Liver (tissue), 7 donors: ENCODE measurements at regions not wholly inside any gene's neighbourhood (a gene's known extent, or its start where the extent isn't known, plus 50 kb on each side); places are given as distances from the start of the nearest gene placed in this dataset.

Experiments used
- DNase-seq: peaks from one replicate; pipeline ENCODE4 v3.0.0-alpha.2; 2017; ENCODE audit warnings: low spot score
- H3K27ac ChIP-seq, 2 donors: one replicate each; pipeline ENCODE4 v1.7.0; 2013; ENCODE audit warnings: inconsistent platforms in 2 of 2, low read length in 2 of 2, control low read depth in 1 of 2, low read depth in 1 of 2, mild to moderate bottlenecking in 1 of 2
- H3K27me3 ChIP-seq, 4 donors: one replicate each; pipeline versions ENCODE4 v1.6.1 to v1.7.0; 2013; ENCODE audit warnings: low read length in 3 of 4, inconsistent platforms in 1 of 4, mild to moderate bottlenecking in 1 of 4, moderate library complexity in 1 of 4; ENCODE audit not compliant: control insufficient read depth in 4 of 4, insufficient read depth in 4 of 4
- H3K36me3 ChIP-seq, 4 donors: one replicate each; pipeline versions ENCODE4 v1.6.1 to v1.7.0; 2013; ENCODE audit warnings: low read length in 3 of 4, mild to moderate bottlenecking in 3 of 4, low read depth in 1 of 4, moderate library complexity in 1 of 4; ENCODE audit not compliant: control insufficient read depth in 4 of 4, insufficient read depth in 3 of 4
- H3K4me1 ChIP-seq, 4 donors: one replicate each; pipeline versions ENCODE4 v1.6.1 to v1.7.0; 2013; ENCODE audit warnings: low read length in 3 of 4, mild to moderate bottlenecking in 3 of 4, moderate library complexity in 1 of 4; ENCODE audit not compliant: control insufficient read depth in 4 of 4, insufficient read depth in 4 of 4
- H3K4me3 ChIP-seq, 3 donors: one replicate each; pipeline versions ENCODE4 v1.6.1 to v1.7.0; 2013; ENCODE audit warnings: low read length in 3 of 3, control low read depth in 1 of 3, low read depth in 1 of 3, mild to moderate bottlenecking in 1 of 3
- H3K9ac ChIP-seq, 2 donors: one replicate each; pipeline ENCODE4 v1.7.0; 2013; ENCODE audit warnings: low read length in 2 of 2, mild to moderate bottlenecking in 2 of 2, moderate library complexity in 2 of 2, control low read depth in 1 of 2, low read depth in 1 of 2
- H3K9me3 ChIP-seq, 4 donors: one replicate each; pipeline versions ENCODE4 v1.6.1 to v1.7.0; 2013; ENCODE audit warnings: low read length in 3 of 4; ENCODE audit not compliant: control insufficient read depth in 4 of 4
- EGR1 ChIP-seq, 2 donors: IDR thresholded peaks; 2 replicates each; pipeline ENCODE4 v1.6.1; 2016 to 2018; ENCODE audit warnings: antibody characterized with exemption in 2 of 2, low read depth in 2 of 2
- FOXA1 ChIP-seq: IDR thresholded peaks from 2 replicates; pipeline ENCODE4 v1.6.1; 2016; ENCODE audit warnings: antibody characterized with exemption
- GABPA ChIP-seq, 2 donors: IDR thresholded peaks in 1 of 2; conservative IDR thresholded peaks in 1 of 2; 2 replicates each; pipeline ENCODE4 v1.6.1; 2016; ENCODE audit warnings: antibody characterized with exemption in 2 of 2, mild to moderate bottlenecking in 1 of 2, moderate library complexity in 1 of 2
- NR2F2 ChIP-seq: IDR thresholded peaks from 2 replicates; pipeline ENCODE4 v1.6.1; 2016; ENCODE audit warnings: antibody characterized with exemption
- RAD21 ChIP-seq, 2 donors: IDR thresholded peaks; 2 replicates each; pipeline ENCODE4 v1.6.1; 2016; ENCODE audit warnings: antibody characterized with exemption in 2 of 2, mild to moderate bottlenecking in 2 of 2
- REST ChIP-seq: IDR thresholded peaks from 2 replicates; pipeline ENCODE4 v1.6.1; 2016; ENCODE audit warnings: antibody characterized with exemption, mild to moderate bottlenecking
- RXRA ChIP-seq, 2 donors: IDR thresholded peaks; 2 replicates each; pipeline ENCODE4 v1.6.1; 2017 to 2018; ENCODE audit warnings: antibody characterized with exemption in 2 of 2, mild to moderate bottlenecking in 1 of 2
- SP1 ChIP-seq: IDR thresholded peaks from 2 replicates; pipeline ENCODE4 v1.6.1; 2018; ENCODE audit warnings: antibody characterized with exemption, mild to moderate bottlenecking
- TAF1 ChIP-seq: conservative IDR thresholded peaks from 2 replicates; pipeline ENCODE4 v1.6.1; 2016; ENCODE audit warnings: antibody characterized with exemption, mild to moderate bottlenecking
- YY1 ChIP-seq: IDR thresholded peaks from 2 replicates; pipeline ENCODE4 v1.6.1; 2016; ENCODE audit warnings: antibody characterized with exemption, mild to moderate bottlenecking
- ZBTB33 ChIP-seq: IDR thresholded peaks from 2 replicates; pipeline ENCODE4 v1.6.1; 2016; ENCODE audit warnings: antibody characterized with exemption
- WGBS: extraction: QIAGEN DNeasy Blood & Tissue Kit; methylation state at CpG from one replicate; pipeline ENCODE4 v1.1.7; 2013; 5-methylcytosine and 5-hydroxymethylcytosine counted together
- donor health status: healthy.
- donor health status: healthy.
- donor health status: healthy.
- donor health status: healthy.

- Histone ChIP-seq H3K9ac (no peak overlapping the region), H3K4me3 (no peak overlapping the region), H3K27ac (no peak overlapping the region), H3K27me3 (peaks cover 0 to 8% (median 0%) of the 10 kb centered on the region in 4 donors), H3K4me1 (no peaks in the 10 kb centered on the region), H3K9me3 (no peaks in the 10 kb centered on the region), H3K36me3 (no peaks in the 10 kb centered on the region)
- no peak for TF ChIP-seq RXRA (IDR thresholded peaks at IDR 0.05)
- TF ChIP-seq TAF1: no peak
- no peak for DNase-seq
- WGBS: 77% methylated on average over 8 of the region's 8 CpGs
Observed at GRCh38 chr2:240216167-240216566, 75.7 kb upstream of the OTOS start.

GRCh38 chr2:240217431-240218301 lies 77.2 kb upstream of the OTOS start:
- 87% methylated on average over 20 of the region's 20 CpGs for WGBS
- Histone ChIP-seq H3K27me3 (peaks cover 0 to 8% (median 0%) of the 10 kb centered on the region in 4 donors), H3K9ac (no peak overlapping the region), H3K27ac (no peak overlapping the region), H3K36me3 (no peaks in the 10 kb centered on the region), H3K4me1 (no peaks in the 10 kb centered on the region), H3K9me3 (no peaks in the 10 kb centered on the region), H3K4me3 (no peak overlapping the region)
- DNase-seq: no peak
- no peak for TF ChIP-seq RAD21 (IDR thresholded peaks at IDR 0.05)
- no peak for TF ChIP-seq TAF1
- no peak for TF ChIP-seq RXRA (IDR thresholded peaks at IDR 0.05)
- TF ChIP-seq ZBTB33: no peak
- TF ChIP-seq SP1: no peak
- no peak for TF ChIP-seq EGR1 (IDR thresholded peaks at IDR 0.05; ENCODE audit: low read depth in 2 of 2)
- TF ChIP-seq REST: no peak
- TF ChIP-seq NR2F2: no peak
- no peak for TF ChIP-seq FOXA1
- TF ChIP-seq GABPA (IDR thresholded peaks at IDR 0.05 in 1 of 2, conservative IDR thresholded peaks at IDR 0.05 in 1 of 2): no peak
- no peak for TF ChIP-seq YY1
